D721Med (cell line): ENCODE measurements at regions not wholly inside any gene's neighbourhood (a gene's known extent, or its start where the extent isn't known, plus 50 kb on each side); places are given as distances from the start of the nearest gene placed in this dataset.

ENCODE experiments used
- DNase-seq: peaks from one replicate; pipeline ENCODE4 v3.0.0; 2011; ENCODE audit warnings: low spot score; ENCODE audit not compliant: insufficient read length
- FAIRE-seq: peaks from 2 replicates; lab custom pipeline; 2011; peaks lifted over from hg19 to GRCh38; lab: Jason Lieb, UNC
- CTCF ChIP-seq: IDR thresholded peaks from 2 replicates; pipeline ENCODE4 v1.5.1; 2012; ENCODE audit warnings: mild to moderate bottlenecking, control low read depth; ENCODE audit not compliant: insufficient read depth; ENCODE audit errors: missing control alignments

DNA sequence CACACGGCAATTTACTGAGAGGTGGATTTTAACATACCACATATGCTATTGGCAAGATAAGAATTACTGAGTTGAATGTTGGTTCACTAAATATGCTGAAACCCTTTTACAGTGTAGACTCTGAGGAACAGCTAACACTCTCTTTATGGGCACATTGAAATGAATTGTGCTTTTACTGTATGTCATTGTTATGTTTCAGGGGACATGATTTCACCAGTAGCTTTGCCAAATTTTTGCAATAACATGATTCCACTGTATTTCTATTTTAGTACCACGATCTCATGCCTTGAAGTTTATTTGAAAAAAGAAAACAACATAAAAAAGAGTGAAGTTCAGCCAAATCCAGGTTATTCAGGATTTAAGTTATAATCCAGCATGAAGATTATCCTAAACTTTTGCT lies 188.5 kb downstream of the HLX start:
- FAIRE-seq (peak; percentile 63), DNase-seq (no peak)
- TF ChIP-seq CTCF, result no peak

GRCh38 chr1:221069178-221069903 lies 190.1 kb downstream of the HLX start:
- DNase-seq (no peak), FAIRE-seq (peak; percentile 67)
- TF ChIP-seq CTCF, result no peak

DNA sequence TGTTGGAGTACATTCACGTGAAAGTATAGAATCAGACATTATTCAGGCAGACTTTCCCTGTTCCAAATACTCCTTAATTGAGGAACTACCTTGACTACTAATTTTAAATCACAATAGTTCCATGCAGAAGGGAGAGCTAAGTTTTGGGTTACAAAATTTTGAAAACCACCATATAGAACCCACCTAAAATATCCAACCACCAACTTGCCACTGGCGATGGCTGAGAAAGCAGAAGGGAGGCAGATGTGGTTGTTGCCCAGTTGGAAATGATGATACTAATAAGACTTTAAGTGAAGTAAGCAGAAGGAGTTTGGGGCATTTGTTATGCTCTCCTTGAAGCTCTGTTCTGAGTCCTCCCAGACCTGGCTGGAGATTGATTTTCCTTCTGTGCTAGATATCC lies 190.7 kb downstream of the HLX start:
- TF ChIP-seq CTCF, result no peak
- FAIRE-seq (no peak), DNase-seq (no peak)

DNA sequence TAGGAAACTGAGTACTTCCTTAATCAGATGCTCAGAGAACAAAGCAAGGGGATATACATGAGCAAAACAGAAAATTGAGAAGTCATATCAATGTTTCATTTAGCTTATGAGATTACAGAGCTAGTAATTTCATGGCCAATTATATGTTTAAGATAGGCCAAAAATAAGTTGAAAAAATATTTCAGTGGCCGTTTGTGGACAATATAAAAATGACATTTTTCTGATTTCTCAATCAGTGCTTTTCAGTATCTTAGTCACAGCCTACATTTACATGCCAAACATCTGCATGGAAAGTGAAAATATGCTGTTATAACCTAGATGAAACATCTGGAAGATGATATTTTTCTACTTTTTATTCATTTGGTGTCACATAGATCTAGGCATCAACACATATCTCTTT lies 192.5 kb downstream of the HLX start:
- peak; percentile 66 for FAIRE-seq
- DNase-seq, result no peak
- TF ChIP-seq CTCF, result no peak

DNA sequence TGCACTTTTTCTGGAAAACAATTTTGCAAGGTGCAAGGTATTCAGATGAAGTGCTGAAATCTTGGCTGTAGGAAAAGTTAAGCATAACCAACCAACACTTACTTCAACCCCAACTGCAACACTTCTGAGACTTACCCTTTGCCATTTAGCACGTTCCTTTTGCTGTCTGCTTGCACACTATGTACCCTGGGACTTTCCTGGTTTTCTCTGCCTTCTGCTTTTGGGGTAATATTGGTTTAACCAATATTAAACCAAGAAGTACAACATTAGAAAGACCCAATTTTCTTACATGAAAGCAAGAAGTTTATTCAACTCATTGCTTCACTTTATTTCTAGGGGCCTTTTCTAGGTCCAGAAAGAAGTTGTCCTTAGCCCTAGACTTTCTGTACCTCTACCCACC lies 193.0 kb downstream of the HLX start:
- FAIRE-seq, result no peak

GRCh38 chr1:221074332-221074731 lies 195.1 kb downstream of the HLX start:
- no peak for TF ChIP-seq CTCF
- DNase-seq, result no peak
- FAIRE-seq, result peak; percentile 44

More for the DNA sequence above, 193.0 kb downstream of the HLX start:
- no peak for TF ChIP-seq CTCF
- no peak for DNase-seq

DNA sequence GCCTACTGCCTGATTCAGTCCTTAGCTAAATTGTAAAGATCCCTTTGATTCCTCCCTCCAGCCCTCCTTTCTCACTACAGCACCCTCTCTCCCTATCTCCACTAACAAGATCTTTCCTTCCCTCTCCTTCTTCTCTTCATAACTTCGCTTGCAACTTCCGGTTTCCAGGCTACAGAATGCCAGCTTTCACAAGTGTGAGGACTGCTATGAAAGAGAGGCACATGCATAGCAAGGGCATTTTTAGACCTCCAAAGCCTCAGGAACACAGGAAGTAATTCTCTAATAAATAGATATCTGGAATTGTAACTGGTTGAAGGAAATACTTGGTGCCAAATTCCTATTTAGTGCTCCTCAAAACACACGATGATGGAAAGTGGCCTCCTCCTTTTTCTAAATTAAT lies 196.7 kb downstream of the HLX start:
- no peak for FAIRE-seq
- TF ChIP-seq CTCF, result no peak
- DNase-seq, result no peak
